ENCODE measurements at regions not wholly inside any gene's neighbourhood (a gene's known extent, or its start where the extent isn't known, plus 50 kb on each side); places are given as distances from the start of the nearest gene placed in this dataset.
"Not testable (repeated sequence)": the region's sequence is repeated elsewhere in the genome, so short reads cannot be mapped to it uniquely, and the experiment has no call there.

DNA sequence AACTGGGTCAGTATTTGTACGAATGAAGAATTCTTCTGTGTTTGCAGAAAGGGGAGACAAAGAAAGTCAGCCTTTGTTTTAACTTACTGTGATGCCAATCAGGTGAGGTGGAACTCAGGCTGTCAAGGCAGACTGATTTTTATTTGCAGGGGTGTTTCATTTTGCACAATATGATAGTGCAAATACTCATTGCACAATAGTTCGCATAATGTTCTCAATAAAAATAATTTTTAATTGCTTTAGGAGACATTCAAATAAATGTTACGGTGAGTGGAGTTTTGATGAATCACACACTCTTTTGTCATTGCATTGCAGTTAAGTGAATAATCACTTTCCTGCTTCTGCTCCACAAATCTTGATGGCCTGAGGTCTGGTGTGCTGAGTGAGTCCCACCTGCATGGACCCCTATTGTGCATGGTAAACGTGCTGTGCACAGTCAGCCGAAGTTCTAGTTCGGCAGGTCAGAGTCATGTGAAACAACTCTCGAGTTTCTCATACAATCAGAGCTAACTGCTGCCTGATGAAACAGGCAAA, 141.3 kb upstream of the FZD8 start:
- TF ChIP-seq POLR2A (IDR thresholded peaks at IDR 0.05; ENCODE audit: low read depth, low read length) (no peak), TAF1 (IDR thresholded peaks at IDR 0.05; ENCODE audit: low read depth, low read length) (no peak)
- FAIRE-seq, result no peak
- no peak for DNase-seq (ENCODE audit: insufficient read length, low spot score)

DNA sequence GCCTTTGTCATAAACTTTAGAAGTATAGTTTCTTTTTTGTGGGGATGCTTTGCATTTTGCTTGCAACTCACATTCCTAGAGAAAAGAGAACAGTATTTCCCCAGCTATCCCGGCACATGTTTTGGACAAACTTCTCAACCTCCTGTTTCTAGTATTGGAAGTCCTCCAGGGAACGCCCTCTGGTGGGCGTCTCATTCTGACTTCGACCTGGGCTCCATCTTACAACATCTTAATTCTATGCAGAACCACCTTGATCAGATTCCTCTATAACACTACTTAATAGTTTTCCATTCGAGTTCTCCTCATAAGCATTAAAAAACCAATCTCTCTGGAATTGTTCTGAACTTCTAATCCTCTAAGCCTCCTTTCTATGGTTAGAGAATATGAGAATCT, 139.5 kb upstream of the FZD8 start:
- DNase-seq (ENCODE audit: insufficient read length, low spot score), result no peak
- TF ChIP-seq TAF1 (IDR thresholded peaks at IDR 0.05; ENCODE audit: low read depth, low read length) (no peak), POU2F2 (IDR thresholded peaks at IDR 0.05; ENCODE audit: low read depth, low read length) (no peak), POLR2AphosphoS5 (IDR thresholded peaks at IDR 0.05; ENCODE audit: low read depth, low read length) (no peak), POLR2A (IDR thresholded peaks at IDR 0.05; ENCODE audit: low read depth, low read length) (no peak), PAX5 (IDR thresholded peaks at IDR 0.05; ENCODE audit: insufficient read depth, low read length, severe bottlenecking) (no peak), SPI1 (IDR thresholded peaks at IDR 0.05; ENCODE audit: low read depth, low read length) (no peak)
- no peak for FAIRE-seq

- FAIRE-seq, result no peak
- TF ChIP-seq PAX5 (IDR thresholded peaks at IDR 0.05; ENCODE audit: insufficient read depth, low read length, severe bottlenecking) (no peak), POLR2A (IDR thresholded peaks at IDR 0.05; ENCODE audit: low read depth, low read length) (no peak), SPI1 (IDR thresholded peaks at IDR 0.05; ENCODE audit: low read depth, low read length) (no peak), POLR2AphosphoS5 (IDR thresholded peaks at IDR 0.05; ENCODE audit: low read depth, low read length) (no peak), TAF1 (IDR thresholded peaks at IDR 0.05; ENCODE audit: low read depth, low read length) (no peak), POU2F2 (IDR thresholded peaks at IDR 0.05; ENCODE audit: low read depth, low read length) (no peak)
- no peak for DNase-seq (ENCODE audit: insufficient read length, low spot score)
Observed at GRCh38 chr10:35780970-35781642, 139.0 kb upstream of the FZD8 start.

DNA sequence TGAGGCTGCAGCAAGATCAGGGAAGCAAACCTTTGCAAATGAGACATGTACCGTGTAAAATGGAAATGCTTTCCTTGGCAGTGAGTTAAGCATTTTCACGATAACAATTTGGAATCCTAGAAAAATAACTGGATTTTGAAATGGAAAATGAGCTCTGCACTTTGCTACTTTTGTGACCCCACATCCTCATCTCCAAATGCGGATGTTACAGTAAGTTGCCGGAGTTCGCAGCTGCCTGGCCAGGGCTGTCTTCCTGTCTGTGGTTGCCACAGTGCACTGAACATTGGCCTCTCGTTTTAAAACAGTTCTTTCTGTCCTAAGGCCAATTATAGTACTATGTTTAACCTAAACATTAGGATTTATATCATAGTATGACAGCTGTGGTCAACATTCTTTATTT, 136.2 kb upstream of the FZD8 start:
- DNase-seq (ENCODE audit: insufficient read length, low spot score) (no peak), FAIRE-seq (no peak)
- TF ChIP-seq POLR2AphosphoS5 (IDR thresholded peaks at IDR 0.05; ENCODE audit: low read depth, low read length) (no peak), POLR2A (IDR thresholded peaks at IDR 0.05; ENCODE audit: low read depth, low read length) (no peak), PAX5 (IDR thresholded peaks at IDR 0.05; ENCODE audit: insufficient read depth, low read length, severe bottlenecking) (no peak), TAF1 (IDR thresholded peaks at IDR 0.05; ENCODE audit: low read depth, low read length) (no peak), POU2F2 (IDR thresholded peaks at IDR 0.05; ENCODE audit: low read depth, low read length) (no peak), SPI1 (IDR thresholded peaks at IDR 0.05; ENCODE audit: low read depth, low read length) (no peak)

DNA sequence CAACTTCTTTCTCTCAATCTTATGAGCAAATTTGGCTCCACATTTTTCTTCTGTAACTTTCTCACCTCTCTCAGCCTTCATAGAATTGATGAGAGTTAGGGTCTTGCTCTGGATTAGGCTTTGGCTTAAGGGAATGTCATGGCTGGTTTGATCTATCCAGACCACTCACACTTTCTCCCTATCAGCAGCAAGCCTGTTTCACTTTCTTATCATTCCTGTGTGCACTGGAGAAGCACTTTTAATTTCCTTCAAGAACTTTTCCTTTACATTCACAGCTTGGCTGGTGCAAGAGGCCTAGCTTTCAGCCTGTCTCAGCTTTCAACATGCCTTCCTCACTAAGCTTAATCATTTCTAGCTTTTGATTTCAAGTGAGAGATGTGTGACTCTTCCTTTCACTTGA, 134.5 kb upstream of the FZD8 start:
- DNase-seq (ENCODE audit: insufficient read length, low spot score); FAIRE-seq: not testable (repeated sequence)

DNA sequence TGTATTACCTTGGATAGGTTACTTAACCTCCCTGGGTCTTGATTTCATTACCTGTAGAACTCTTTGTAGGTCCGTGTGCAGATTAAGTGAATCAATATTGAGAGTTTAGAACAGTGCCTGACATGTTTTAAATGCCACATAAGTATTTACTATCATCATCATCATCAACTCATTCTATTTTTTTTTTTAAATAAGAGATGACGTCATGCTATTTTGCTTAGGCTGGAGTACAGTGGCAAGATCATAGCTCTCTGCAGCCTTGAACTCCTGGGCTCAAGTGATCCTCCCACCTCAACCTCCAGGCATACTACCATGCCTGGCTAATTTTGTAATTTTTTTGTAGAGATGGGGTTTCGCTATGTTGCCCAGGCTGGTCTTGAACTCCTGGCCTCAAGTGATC, 132.0 kb upstream of the FZD8 start:
- DNase-seq (ENCODE audit: insufficient read length, low spot score) (no peak), FAIRE-seq (no peak)
- TF ChIP-seq TAF1 (IDR thresholded peaks at IDR 0.05; ENCODE audit: low read depth, low read length) (no peak), POU2F2 (IDR thresholded peaks at IDR 0.05; ENCODE audit: low read depth, low read length) (no peak), POLR2A (IDR thresholded peaks at IDR 0.05; ENCODE audit: low read depth, low read length) (no peak), SPI1 (IDR thresholded peaks at IDR 0.05; ENCODE audit: low read depth, low read length) (no peak), POLR2AphosphoS5 (IDR thresholded peaks at IDR 0.05; ENCODE audit: low read depth, low read length) (no peak), PAX5 (IDR thresholded peaks at IDR 0.05; ENCODE audit: insufficient read depth, low read length, severe bottlenecking) (no peak)

DNA sequence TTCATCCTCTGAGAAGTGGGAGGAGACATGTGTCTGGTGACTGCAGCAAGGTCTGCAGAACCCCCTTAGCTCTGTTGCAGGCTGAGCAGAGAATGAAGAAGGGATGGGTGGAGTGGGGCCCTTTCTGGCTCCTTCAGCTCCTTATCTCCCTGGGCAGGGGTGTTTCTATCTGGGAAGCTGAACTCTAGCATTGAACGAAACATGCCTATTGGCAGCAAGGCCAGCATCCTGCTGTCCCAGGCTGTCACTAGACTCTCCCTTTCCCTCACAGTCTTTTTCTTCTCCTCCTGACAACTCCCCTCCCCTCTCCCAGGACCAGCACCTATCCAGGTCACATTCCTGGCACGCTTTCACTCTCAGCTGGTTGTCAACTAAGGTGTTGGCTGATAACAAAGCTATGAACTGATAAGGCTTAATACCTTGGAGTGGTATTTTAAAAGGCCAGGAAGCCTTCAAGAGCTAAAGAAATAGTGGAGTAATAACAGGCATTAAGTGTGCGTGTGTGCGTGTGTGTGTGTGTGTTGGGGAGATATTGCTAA, 128.8 kb upstream of the FZD8 start:
- TF ChIP-seq POU2F2 (IDR thresholded peaks at IDR 0.05; ENCODE audit: low read depth, low read length) (no peak), POLR2A (IDR thresholded peaks at IDR 0.05; ENCODE audit: low read depth, low read length) (no peak), SPI1 (IDR thresholded peaks at IDR 0.05; ENCODE audit: low read depth, low read length) (no peak), POLR2AphosphoS5 (IDR thresholded peaks at IDR 0.05; ENCODE audit: low read depth, low read length) (no peak), PAX5 (IDR thresholded peaks at IDR 0.05; ENCODE audit: insufficient read depth, low read length, severe bottlenecking) (no peak), TAF1 (IDR thresholded peaks at IDR 0.05; ENCODE audit: low read depth, low read length) (no peak)
- FAIRE-seq (no peak), DNase-seq (ENCODE audit: insufficient read length, low spot score) (no peak)

DNA sequence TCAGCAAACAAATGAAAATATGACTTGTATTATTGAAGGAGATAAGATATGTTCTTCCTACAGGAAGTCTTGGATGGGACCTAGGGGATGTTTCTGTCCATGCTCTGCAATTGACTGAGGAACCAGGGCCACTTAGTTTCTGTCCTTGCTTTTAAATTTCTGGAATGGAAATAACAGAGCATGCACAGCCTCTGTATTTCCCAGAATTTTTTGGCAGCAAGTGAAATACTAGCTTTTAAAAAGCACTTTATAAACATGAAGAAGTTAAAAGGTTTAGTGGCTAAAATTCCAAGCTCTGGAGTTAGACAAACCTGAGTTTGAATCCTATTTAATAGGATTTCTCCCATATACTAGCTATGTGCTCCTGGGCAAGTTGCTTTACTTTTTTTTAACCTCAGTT, 127.7 kb upstream of the FZD8 start:
- no peak for DNase-seq (ENCODE audit: insufficient read length, low spot score)
- TF ChIP-seq POU2F2 (IDR thresholded peaks at IDR 0.05; ENCODE audit: low read depth, low read length) (no peak), POLR2A (IDR thresholded peaks at IDR 0.05; ENCODE audit: low read depth, low read length) (no peak), TAF1 (IDR thresholded peaks at IDR 0.05; ENCODE audit: low read depth, low read length) (no peak), PAX5 (IDR thresholded peaks at IDR 0.05; ENCODE audit: insufficient read depth, low read length, severe bottlenecking) (no peak), SPI1 (IDR thresholded peaks at IDR 0.05; ENCODE audit: low read depth, low read length) (no peak), POLR2AphosphoS5 (IDR thresholded peaks at IDR 0.05; ENCODE audit: low read depth, low read length) (no peak)
- FAIRE-seq, result no peak

DNA sequence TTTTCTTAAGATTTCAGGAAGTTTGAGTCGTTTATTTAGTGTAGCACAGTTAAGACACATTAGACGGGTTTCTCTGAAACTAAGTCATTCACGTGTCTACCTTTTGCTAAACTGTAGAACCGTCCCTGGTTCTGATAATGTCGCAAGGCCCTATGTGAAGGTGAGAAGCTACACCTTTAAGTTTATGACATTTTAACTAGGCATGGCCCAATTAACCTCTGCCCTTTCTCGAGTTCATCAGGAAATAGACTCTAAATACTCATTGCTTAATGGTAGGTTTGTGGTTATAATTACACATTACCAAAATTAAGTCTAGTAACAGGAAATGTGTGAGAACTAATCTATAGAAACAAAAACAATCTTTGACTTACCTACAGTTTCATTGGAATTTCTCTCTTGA, 126.6 kb upstream of the FZD8 start:
- TF ChIP-seq TAF1 (IDR thresholded peaks at IDR 0.05; ENCODE audit: low read depth, low read length) (no peak), POLR2A (IDR thresholded peaks at IDR 0.05; ENCODE audit: low read depth, low read length) (no peak), PAX5 (IDR thresholded peaks at IDR 0.05; ENCODE audit: insufficient read depth, low read length, severe bottlenecking) (no peak), SPI1 (IDR thresholded peaks at IDR 0.05; ENCODE audit: low read depth, low read length) (no peak), POLR2AphosphoS5 (IDR thresholded peaks at IDR 0.05; ENCODE audit: low read depth, low read length) (no peak)
- FAIRE-seq, result no peak
- DNase-seq (ENCODE audit: insufficient read length, low spot score), result no peak

DNA sequence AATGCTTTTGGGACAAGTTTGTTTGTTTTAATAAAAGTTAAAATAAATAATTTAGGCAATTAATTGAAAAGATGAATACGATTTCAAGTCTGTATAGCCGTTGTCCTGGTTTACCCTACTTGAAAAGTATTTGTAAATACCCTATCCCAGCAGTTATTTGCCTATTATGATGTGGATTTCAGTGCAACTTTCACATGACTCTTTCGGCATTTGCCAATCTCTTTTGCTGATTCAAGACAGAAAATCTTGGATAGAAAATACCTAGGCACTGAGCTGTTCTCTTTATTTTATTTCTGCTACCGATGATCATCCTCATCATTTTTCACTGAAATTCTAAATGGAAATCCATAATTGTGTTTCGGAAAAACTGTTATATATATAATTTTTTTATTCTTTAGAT, 125.9 kb upstream of the FZD8 start:
- FAIRE-seq (no peak), DNase-seq (ENCODE audit: insufficient read length, low spot score) (no peak)
- TF ChIP-seq PAX5 (IDR thresholded peaks at IDR 0.05; ENCODE audit: insufficient read depth, low read length, severe bottlenecking), result no peak
- TF ChIP-seq POU2F2 (IDR thresholded peaks at IDR 0.05; ENCODE audit: low read depth, low read length), result no peak
- TF ChIP-seq POLR2A (IDR thresholded peaks at IDR 0.05; ENCODE audit: low read depth, low read length), result no peak
- TF ChIP-seq TAF1 (IDR thresholded peaks at IDR 0.05; ENCODE audit: low read depth, low read length), result no peak
- no peak for TF ChIP-seq POLR2AphosphoS5 (IDR thresholded peaks at IDR 0.05; ENCODE audit: low read depth, low read length)
- no peak for TF ChIP-seq SPI1 (IDR thresholded peaks at IDR 0.05; ENCODE audit: low read depth, low read length)

Data from GM12891 (cell line).